Nephron progenitor cell (in vitro differentiated cells): ENCODE measurements at regions not wholly inside any gene's neighbourhood (a gene's known extent, or its start where the extent isn't known, plus 50 kb on each side); places are given as distances from the start of the nearest gene placed in this dataset.

Experiments used
- DNase-seq: peaks from one replicate; pipeline ENCODE4 v3.0.0; 2021
- H3K27ac Mint-ChIP-seq: 2 replicates; pipeline ENCODE4 v1.8.0; 2021; ENCODE audit warnings: mild to moderate bottlenecking, moderate library complexity, mixed read lengths
- H3K27me3 Mint-ChIP-seq: 2 replicates; pipeline ENCODE4 v1.8.0; 2021; ENCODE audit warnings: mild to moderate bottlenecking, low read depth, mixed read lengths; ENCODE audit not compliant: poor library complexity
- H3K36me3 Mint-ChIP-seq: 2 replicates; pipeline ENCODE4 v1.8.0; 2021; ENCODE audit warnings: low read depth, mixed read lengths
- H3K4me1 Mint-ChIP-seq: 2 replicates; pipeline ENCODE4 v1.8.0; 2021; ENCODE audit warnings: mixed read lengths
- H3K4me3 Mint-ChIP-seq: 2 replicates; pipeline ENCODE4 v1.8.0; 2021; ENCODE audit warnings: mild to moderate bottlenecking, moderate library complexity, mixed read lengths
- H3K9me3 Mint-ChIP-seq: 2 replicates; pipeline ENCODE4 v1.8.0; 2021; ENCODE audit warnings: mild to moderate bottlenecking, moderate library complexity, mixed read lengths
- CTCF ChIP-seq: fragments of 200-600 bp; sonication (generic); IDR thresholded peaks from 2 replicates; pipeline ENCODE4 v1.5.0; 2021; ENCODE audit warnings: antibody characterized with exemption

GRCh38 chr14:38901791-38902190 is 201.2 kb downstream of the SEC23A start:
- H3K36me3 Mint-ChIP-seq: no peaks in the 10 kb centered on the region
- DNase-seq: no peak
- peaks cover 3% of the 10 kb centered on the region for H3K27me3 Mint-ChIP-seq
- no peak for TF ChIP-seq CTCF
- H3K9me3 Mint-ChIP-seq: no peaks in the 10 kb centered on the region
- H3K27ac Mint-ChIP-seq: no peak overlapping the region
- no peak overlapping the region for H3K4me3 Mint-ChIP-seq
- no peaks in the 10 kb centered on the region for H3K4me1 Mint-ChIP-seq

- Mint-ChIP-seq H3K4me3 (no peak overlapping the region), H3K27ac (no peak overlapping the region), H3K9me3 (no peaks in the 10 kb centered on the region), H3K27me3 (peaks cover 3% of the 10 kb centered on the region), H3K36me3 (no peaks in the 10 kb centered on the region), H3K4me1 (no peaks in the 10 kb centered on the region)
- no peak for TF ChIP-seq CTCF
- no peak for DNase-seq
Measured at GRCh38 chr14:38900887-38901286, 202.1 kb downstream of the SEC23A start.

- H3K9me3 Mint-ChIP-seq: no peaks in the 10 kb centered on the region
- TF ChIP-seq CTCF: no peak
- no peak overlapping the region for H3K4me3 Mint-ChIP-seq
Measured at GRCh38 chr14:38887696-38888095, 215.3 kb downstream of the SEC23A start.

GRCh38 chr14:38884109-38884508 is 218.9 kb downstream of the SEC23A start:
- Mint-ChIP-seq H3K4me1 (no peaks in the 10 kb centered on the region), H3K4me3 (no peak overlapping the region), H3K27me3 (peaks cover 3% of the 10 kb centered on the region), H3K9me3 (no peaks in the 10 kb centered on the region), H3K27ac (no peak overlapping the region), H3K36me3 (no peaks in the 10 kb centered on the region)
- DNase-seq: no peak
- no peak for TF ChIP-seq CTCF

More at GRCh38 chr14:38887696-38888095, 215.3 kb downstream of the SEC23A start:
- Mint-ChIP-seq H3K27me3 (peaks cover 3% of the 10 kb centered on the region), H3K27ac (no peak overlapping the region), H3K4me1 (no peaks in the 10 kb centered on the region), H3K36me3 (no peaks in the 10 kb centered on the region)
- no peak for DNase-seq

- Mint-ChIP-seq H3K27ac (no peak overlapping the region), H3K4me3 (no peak overlapping the region), H3K9me3 (no peaks in the 10 kb centered on the region), H3K27me3 (peaks cover under 1% of the 10 kb centered on the region), H3K4me1 (no peaks in the 10 kb centered on the region), H3K36me3 (no peaks in the 10 kb centered on the region)
- no peak for DNase-seq
- no peak for TF ChIP-seq CTCF
Measured at GRCh38 chr14:38883127-38883526, 219.9 kb downstream of the SEC23A start.

GRCh38 chr14:38882533-38882932 is 220.5 kb downstream of the SEC23A start:
- Mint-ChIP-seq H3K27me3 (peaks cover 4% of the 10 kb centered on the region), H3K36me3 (no peaks in the 10 kb centered on the region), H3K4me3 (no peak overlapping the region), H3K4me1 (no peaks in the 10 kb centered on the region), H3K9me3 (no peaks in the 10 kb centered on the region), H3K27ac (no peak overlapping the region)
- no peak for TF ChIP-seq CTCF
- DNase-seq: no peak
